CD4-positive, alpha-beta T cell (primary cell): ENCODE measurements at regions not wholly inside any gene's neighbourhood (a gene's known extent, or its start where the extent isn't known, plus 50 kb on each side); places are given as distances from the start of the nearest gene placed in this dataset.

Source experiments
- ATAC-seq: fragments of 200-7000 bp; cut with Tn5 transposase; one replicate; pipeline ENCODE4 v1.10.0; 2022; ENCODE audit warnings: mild to moderate bottlenecking; ENCODE audit not compliant: poor library complexity
- CTCF ChIA-PET: fragments of 350-600 bp; sonication (Branson Sonifier 250); formaldehyde crosslinking; loops from one replicate; lab custom pipeline; 2021; ENCODE audit warnings: antibody characterized with exemption, inconsistent platforms; lab: Charles Lee
- POLR2A ChIA-PET: fragments of 350-600 bp; sonication (Branson Sonifier 250); formaldehyde crosslinking; loops from one replicate; lab custom pipeline; 2021; ENCODE audit warnings: antibody characterized with exemption, inconsistent platforms; lab: Charles Lee
- DNase-seq, 14 experiments: peaks; one replicate each; pipeline ENCODE4 v3.0.0-alpha.2; 2013 to 2020; ENCODE audit warnings: mixed read lengths in 2 of 14
- H3K27ac ChIP-seq, 2 donors: one replicate each; pipeline versions ENCODE4 v1.5.1 to v1.7.0; 2013; ENCODE audit warnings: low read length in 2 of 2, low read depth in 1 of 2, mild to moderate bottlenecking in 1 of 2
- H3K27me3 ChIP-seq, 2 experiments: 1 replicate in 1 of 2; 2 replicates in 1 of 2; pipeline versions ENCODE4 v1.6.1 to v1.7.0; 2013; ENCODE audit warnings: low read length in 2 of 2, control low read depth in 1 of 2, mild to moderate bottlenecking in 1 of 2, moderate library complexity in 1 of 2; ENCODE audit not compliant: insufficient read depth in 2 of 2, control insufficient read depth in 1 of 2
- H3K36me3 ChIP-seq: one replicate; pipeline ENCODE4 v1.6.1; 2013; ENCODE audit warnings: low read length, control low read depth; ENCODE audit not compliant: insufficient read depth
- H3K4me1 ChIP-seq: one replicate; pipeline ENCODE4 v1.6.1; 2013; ENCODE audit warnings: low read length, control low read depth; ENCODE audit not compliant: insufficient read depth
- H3K4me3 ChIP-seq: one replicate; pipeline ENCODE4 v1.5.1; 2013; ENCODE audit warnings: mild to moderate bottlenecking, low read length, moderate library complexity
- H3K9me3 ChIP-seq, 2 experiments: 1 replicate in 1 of 2; 2 replicates in 1 of 2; pipeline versions ENCODE4 v1.6.1 to v1.7.0; 2013; ENCODE audit warnings: low read length in 2 of 2, mild to moderate bottlenecking in 2 of 2, control low read depth in 1 of 2, moderate library complexity in 1 of 2; ENCODE audit not compliant: control insufficient read depth in 1 of 2, insufficient read depth in 1 of 2
- H3K27ac Mint-ChIP-seq: one replicate; pipeline ENCODE4 v1.8.0; 2020; ENCODE audit warnings: mixed read lengths
- H3K27me3 Mint-ChIP-seq: one replicate; pipeline ENCODE4 v1.8.0; 2021; ENCODE audit warnings: mixed read lengths
- H3K36me3 Mint-ChIP-seq: one replicate; pipeline ENCODE4 v1.8.0; 2021; ENCODE audit warnings: low read depth, mixed read lengths
- H3K4me1 Mint-ChIP-seq: one replicate; pipeline ENCODE4 v1.8.0; 2021; ENCODE audit warnings: low read depth, mixed read lengths
- H3K4me3 Mint-ChIP-seq: one replicate; pipeline ENCODE4 v1.8.0; 2020; ENCODE audit warnings: mild to moderate bottlenecking, mixed read lengths
- H3K9me3 Mint-ChIP-seq: one replicate; pipeline ENCODE4 v1.8.0; 2020; ENCODE audit warnings: mixed read lengths
- intact Hi-C, 2 experiments: fragments of 100-400 bp; cut with DNase I in 1 of 2; cut with micrococcal nuclease in 1 of 2; formaldehyde crosslinking; loops; one replicate each; pipeline versions ENCODE4 v1.15.1 to v1.9.0; 2023 to 2025; cut with DNase I, micrococcal nuclease
- TF ChIP-seq, protein P1 (sequence below): fragments of 200-600 bp; IDR thresholded peaks from one replicate; pipeline ENCODE4 v1.8.0; 2022; ENCODE audit warnings: antibody characterized with exemption, mild to moderate bottlenecking

DNA sequence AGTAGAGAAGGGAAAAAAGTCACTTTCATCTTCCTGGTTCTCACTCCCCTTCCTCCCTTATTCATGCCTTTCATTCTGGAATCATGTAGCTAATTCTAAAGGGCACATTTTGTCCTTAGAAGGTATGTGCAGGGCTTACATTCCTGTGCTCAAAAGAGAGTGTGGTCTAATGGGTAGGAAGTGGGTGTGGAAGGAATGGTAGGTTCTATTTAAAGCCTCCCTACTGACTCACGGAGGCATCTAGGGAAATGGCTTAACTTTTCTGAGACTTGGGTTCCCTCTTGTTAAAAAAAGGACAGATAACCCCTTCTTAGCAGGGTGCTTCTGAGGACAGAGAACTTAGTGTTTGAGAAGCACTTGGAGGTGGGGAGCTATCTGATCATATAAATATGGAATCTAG lies 249.3 kb upstream of the DUSP10 start:
- Mint-ChIP-seq H3K27ac (no peak overlapping the region), H3K9me3 (no peaks in the 10 kb centered on the region), H3K36me3 (no peaks in the 10 kb centered on the region), H3K4me1 (no peaks in the 10 kb centered on the region), H3K27me3 (no peaks in the 10 kb centered on the region), H3K4me3 (no peak overlapping the region)
- Histone ChIP-seq H3K36me3 (no peaks in the 10 kb centered on the region), H3K4me1 (no peaks in the 10 kb centered on the region), H3K27ac (no peak overlapping the region), H3K9me3 (no peaks in the 10 kb centered on the region), H3K27me3 (no peaks in the 10 kb centered on the region), H3K4me3 (no peak overlapping the region)
- DNase-seq (no peak), ATAC-seq (no peak)
- intact Hi-C loops: no loop called here
- TF ChIP-seq, protein P1, sequence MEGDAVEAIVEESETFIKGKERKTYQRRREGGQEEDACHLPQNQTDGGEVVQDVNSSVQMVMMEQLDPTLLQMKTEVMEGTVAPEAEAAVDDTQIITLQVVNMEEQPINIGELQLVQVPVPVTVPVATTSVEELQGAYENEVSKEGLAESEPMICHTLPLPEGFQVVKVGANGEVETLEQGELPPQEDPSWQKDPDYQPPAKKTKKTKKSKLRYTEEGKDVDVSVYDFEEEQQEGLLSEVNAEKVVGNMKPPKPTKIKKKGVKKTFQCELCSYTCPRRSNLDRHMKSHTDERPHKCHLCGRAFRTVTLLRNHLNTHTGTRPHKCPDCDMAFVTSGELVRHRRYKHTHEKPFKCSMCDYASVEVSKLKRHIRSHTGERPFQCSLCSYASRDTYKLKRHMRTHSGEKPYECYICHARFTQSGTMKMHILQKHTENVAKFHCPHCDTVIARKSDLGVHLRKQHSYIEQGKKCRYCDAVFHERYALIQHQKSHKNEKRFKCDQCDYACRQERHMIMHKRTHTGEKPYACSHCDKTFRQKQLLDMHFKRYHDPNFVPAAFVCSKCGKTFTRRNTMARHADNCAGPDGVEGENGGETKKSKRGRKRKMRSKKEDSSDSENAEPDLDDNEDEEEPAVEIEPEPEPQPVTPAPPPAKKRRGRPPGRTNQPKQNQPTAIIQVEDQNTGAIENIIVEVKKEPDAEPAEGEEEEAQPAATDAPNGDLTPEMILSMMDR: no peak
- ChIA-PET POLR2A (interaction anchor here (0.8 kb wide), 1 partner anchor 11 kb away, joined by 3 read pairs; no protein-coding TSS in a partner anchor), CTCF (no interaction called here)

DNA sequence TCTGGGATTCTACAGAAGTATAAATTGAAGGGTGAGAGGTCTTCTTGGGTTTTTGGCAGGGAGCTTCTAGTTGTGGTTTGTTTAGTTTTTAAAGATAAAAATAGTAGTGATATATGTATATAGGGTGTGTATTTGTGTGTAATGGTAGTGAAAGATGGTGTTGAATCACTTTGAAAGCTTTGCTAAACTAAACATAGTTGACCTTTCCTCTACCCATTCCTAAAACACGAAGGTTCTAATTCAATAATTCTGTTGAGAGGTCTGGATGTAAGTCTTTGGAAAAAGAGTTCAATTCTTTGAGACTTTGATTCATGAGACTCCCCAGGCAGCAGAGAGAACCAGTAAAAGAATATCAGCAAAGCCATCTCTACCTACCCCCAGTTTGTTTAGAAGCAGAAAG lies 247.9 kb upstream of the DUSP10 start:
- H3K27me3 ChIP-seq: no peaks in the 10 kb centered on the region
- DNase-seq: no peak
- H3K4me3 ChIP-seq: no peak overlapping the region
- H3K9me3 ChIP-seq: no peaks in the 10 kb centered on the region
- CTCF ChIA-PET: no interaction called here
- H3K36me3 Mint-ChIP-seq: no peaks in the 10 kb centered on the region
- POLR2A ChIA-PET: no interaction called here
- TF ChIP-seq, protein P1: no peak
- H3K4me1 ChIP-seq: no peaks in the 10 kb centered on the region
- no peak overlapping the region for H3K27ac Mint-ChIP-seq
- no peaks in the 10 kb centered on the region for H3K36me3 ChIP-seq
- H3K4me3 Mint-ChIP-seq: no peak overlapping the region
- no peaks in the 10 kb centered on the region for H3K27me3 Mint-ChIP-seq
- H3K9me3 Mint-ChIP-seq: no peaks in the 10 kb centered on the region
- H3K27ac ChIP-seq: no peak overlapping the region
- H3K4me1 Mint-ChIP-seq: no peaks in the 10 kb centered on the region
- ATAC-seq: no peak
- intact Hi-C loops: no loop called here

DNA sequence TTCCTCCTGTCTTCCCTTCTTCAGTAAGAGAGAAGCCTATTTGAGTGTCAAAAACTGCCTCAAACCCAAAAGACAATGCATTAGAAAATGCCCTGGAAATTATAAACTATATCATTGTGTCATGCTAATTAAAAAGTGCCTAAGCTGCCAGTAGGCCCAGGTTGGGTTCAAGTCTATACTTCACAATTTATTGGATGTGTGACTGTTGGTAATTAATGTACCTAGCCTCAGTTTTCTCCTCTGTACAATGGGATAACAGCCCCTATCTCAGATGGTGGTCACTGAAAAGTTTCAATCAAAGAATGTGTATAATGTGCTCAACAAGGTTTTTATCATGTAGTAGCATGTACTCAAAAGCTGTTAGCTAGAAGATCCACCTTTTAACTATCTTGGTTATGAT lies 246.9 kb upstream of the DUSP10 start:
- intact Hi-C loops: no loop called here
- H3K36me3 Mint-ChIP-seq: no peaks in the 10 kb centered on the region
- CTCF ChIA-PET: no interaction called here
- Histone ChIP-seq H3K4me1 (no peaks in the 10 kb centered on the region), H3K27me3 (no peaks in the 10 kb centered on the region), H3K27ac (no peak overlapping the region), H3K4me3 (no peak overlapping the region), H3K36me3 (no peaks in the 10 kb centered on the region), H3K9me3 (no peaks in the 10 kb centered on the region)
- H3K27ac Mint-ChIP-seq: no peak overlapping the region
- H3K4me3 Mint-ChIP-seq: no peak overlapping the region
- ATAC-seq: no peak
- H3K9me3 Mint-ChIP-seq: no peaks in the 10 kb centered on the region
- no peaks in the 10 kb centered on the region for H3K27me3 Mint-ChIP-seq
- no peaks in the 10 kb centered on the region for H3K4me1 Mint-ChIP-seq
- no peak for DNase-seq
- POLR2A ChIA-PET: no interaction called here
- TF ChIP-seq, protein P1: no peak
